ENCODE measurements at regions not wholly inside any gene's neighbourhood (a gene's known extent, or its start where the extent isn't known, plus 50 kb on each side); places are given as distances from the start of the nearest gene placed in this dataset.

DNA sequence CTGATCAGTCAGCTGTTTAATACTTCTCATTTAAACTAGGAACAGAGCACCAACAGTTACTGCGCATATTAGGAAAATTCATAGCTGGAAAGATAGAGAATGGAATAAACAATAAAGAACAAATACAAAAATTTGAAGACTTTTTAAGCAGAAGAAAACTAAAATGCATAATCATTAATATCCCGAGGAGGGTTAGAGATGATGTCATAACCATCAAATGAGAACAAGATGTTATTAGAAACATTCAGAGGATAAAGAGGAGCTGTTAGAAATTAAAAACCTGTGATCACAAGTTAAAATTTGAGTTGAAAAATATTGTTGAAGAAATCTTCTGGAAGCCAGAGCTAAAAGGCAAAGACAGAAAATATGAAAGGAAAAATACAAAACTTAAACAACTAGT, 54.0 kb upstream of the ALKAL2 start:
- H3K27ac ChIP-seq (ENCODE audit: insufficient read depth, low read depth, low read length) = no peak overlapping the region
- intact Hi-C loops (cut with micrococcal nuclease) (no loop called here), dilution Hi-C loops (cut with MboI; ENCODE audit: extremely low pct_ligation_motif_present, low sequenced_read_pairs) (no loop called here)
- H3K79me2 ChIP-seq (ENCODE audit: control insufficient read depth, insufficient read depth, low read length) = no peaks in the 10 kb centered on the region
- ChIA-PET CTCF (no interaction called here), POLR2A (no interaction called here)
- DNase-seq (ENCODE audit: low read depth, low spot score) = no peak
- no peak overlapping the region for H3K9ac ChIP-seq (replicated peaks; ENCODE audit: extremely low read depth, insufficient read depth, low read length)
- no peaks in the 10 kb centered on the region for H3K27me3 ChIP-seq (ENCODE audit: control insufficient read depth in 2 of 2, insufficient read depth in 2 of 2, low read length in 2 of 2)
- H2AFZ ChIP-seq (ENCODE audit: low read depth, low read length) = no peak overlapping the region
- H3K9me3 ChIP-seq (replicated peaks; ENCODE audit: control insufficient read depth, insufficient read depth, low read length) = peaks cover 2% of the 10 kb centered on the region
- no peaks in the 10 kb centered on the region for H3K36me3 ChIP-seq (ENCODE audit: control insufficient read depth in 2 of 2, extremely low read depth in 1 of 2, insufficient read depth in 2 of 2, low read length in 2 of 2)
- no peaks in the 10 kb centered on the region for H3K9me1 ChIP-seq (replicated peaks; ENCODE audit: control insufficient read depth, extremely low read depth, insufficient read depth, low read length)
- no peak for TF ChIP-seq POLR2A (IDR thresholded peaks at IDR 0.05; ENCODE audit: low read depth, low read length)
- no peak for TF ChIP-seq GATA2 (IDR thresholded peaks at IDR 0.05; ENCODE audit: insufficient read depth, insufficient read length, low read depth, low read length)
- TF ChIP-seq MYC (IDR thresholded peaks at IDR 0.05; ENCODE audit: low read depth, low read length) = no peak
- TF ChIP-seq EZH2 (IDR thresholded peaks at IDR 0.05; ENCODE audit: borderline replicate concordance, low read depth, low read length, severe bottlenecking) = no peak
- no peak for TF ChIP-seq FOS (IDR thresholded peaks at IDR 0.05; ENCODE audit: borderline replicate concordance, insufficient read depth, low read length)
- TF ChIP-seq, protein P1, sequence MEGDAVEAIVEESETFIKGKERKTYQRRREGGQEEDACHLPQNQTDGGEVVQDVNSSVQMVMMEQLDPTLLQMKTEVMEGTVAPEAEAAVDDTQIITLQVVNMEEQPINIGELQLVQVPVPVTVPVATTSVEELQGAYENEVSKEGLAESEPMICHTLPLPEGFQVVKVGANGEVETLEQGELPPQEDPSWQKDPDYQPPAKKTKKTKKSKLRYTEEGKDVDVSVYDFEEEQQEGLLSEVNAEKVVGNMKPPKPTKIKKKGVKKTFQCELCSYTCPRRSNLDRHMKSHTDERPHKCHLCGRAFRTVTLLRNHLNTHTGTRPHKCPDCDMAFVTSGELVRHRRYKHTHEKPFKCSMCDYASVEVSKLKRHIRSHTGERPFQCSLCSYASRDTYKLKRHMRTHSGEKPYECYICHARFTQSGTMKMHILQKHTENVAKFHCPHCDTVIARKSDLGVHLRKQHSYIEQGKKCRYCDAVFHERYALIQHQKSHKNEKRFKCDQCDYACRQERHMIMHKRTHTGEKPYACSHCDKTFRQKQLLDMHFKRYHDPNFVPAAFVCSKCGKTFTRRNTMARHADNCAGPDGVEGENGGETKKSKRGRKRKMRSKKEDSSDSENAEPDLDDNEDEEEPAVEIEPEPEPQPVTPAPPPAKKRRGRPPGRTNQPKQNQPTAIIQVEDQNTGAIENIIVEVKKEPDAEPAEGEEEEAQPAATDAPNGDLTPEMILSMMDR (IDR thresholded peaks at IDR 0.05; ENCODE audit: extremely low read depth in 1 of 2, insufficient read depth in 1 of 2, low read depth in 1 of 2, low read length in 2 of 2) = no peak
- no peak for TF ChIP-seq POLR2AphosphoS5 (IDR thresholded peaks at IDR 0.05; ENCODE audit: insufficient read depth, low read depth, low read length)
- TF ChIP-seq, protein P2, sequence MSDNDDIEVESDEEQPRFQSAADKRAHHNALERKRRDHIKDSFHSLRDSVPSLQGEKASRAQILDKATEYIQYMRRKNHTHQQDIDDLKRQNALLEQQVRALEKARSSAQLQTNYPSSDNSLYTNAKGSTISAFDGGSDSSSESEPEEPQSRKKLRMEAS (IDR thresholded peaks at IDR 0.05; ENCODE audit: insufficient read depth, insufficient read length) = no peak
- no peak for TF ChIP-seq JUN (IDR thresholded peaks at IDR 0.05; ENCODE audit: borderline replicate concordance, insufficient read depth, insufficient read length, low read depth)
- FAIRE-seq = no peak
- H3K4me2 ChIP-seq (ENCODE audit: insufficient read depth, low read length) = no peak overlapping the region
- H3K4me3 ChIP-seq (replicated peaks in 1 of 3; ENCODE audit: insufficient read depth in 1 of 3, low read depth in 1 of 3, low read length in 3 of 3) = no peak overlapping the region
- H3K4me1 ChIP-seq (ENCODE audit: control insufficient read depth, extremely low read depth, insufficient read depth, low read length) = no peaks in the 10 kb centered on the region
- BruUV-seq (replicated peaks) = no TSS peak
- no peaks in the 10 kb centered on the region for H4K20me1 ChIP-seq (replicated peaks; ENCODE audit: control insufficient read depth, extremely low read depth, insufficient read depth, low read length)

Data from endothelial cell of umbilical vein (primary cell).